K562 (cell line): ENCODE measurements at regions not wholly inside any gene's neighbourhood (a gene's known extent, or its start where the extent isn't known, plus 50 kb on each side); places are given as distances from the start of the nearest gene placed in this dataset.

Experiments
- ATAC-seq: fragments of 200-7000 bp; cut with Tn5 transposase; 3 replicates; pipeline ENCODE4 v1.9.1; 2020; ENCODE audit warnings: moderate library complexity
- BruUV-seq: library from RNA; stranded (reverse); fragments of 400-500 nt; replicated peaks from 2 replicates; lab custom pipeline; 2021; lab: Mats Ljungman, UMichigan
- CTCF ChIA-PET: fragments of 300-600 bp; formaldehyde crosslinking; extraction: SDS; loops from one replicate; lab custom pipeline; 2021; ENCODE audit warnings: low intra/inter-chr PET ratio; lab: Yijun Ruan, JAX
- POLR2A ChIA-PET: fragments of 300-600, 350-650 bp; sonication (Branson Sonifier 250); formaldehyde crosslinking; extraction: SDS; loops from one replicate; lab custom pipeline; 2021; ENCODE audit warnings: antibody characterized with exemption, inconsistent platforms; lab: Yijun Ruan, JAX
- DNase-seq, 4 experiments: peaks; one replicate each; pipeline versions ENCODE4 v3.0.0 to v3.0.0-alpha.2; 2011 to 2018; ENCODE audit warnings: low spot score in 3 of 4, mixed read lengths in 3 of 4; ENCODE audit errors: extremely low read depth in 1 of 4
- FAIRE-seq: peaks from 2 replicates; lab custom pipeline; 2011; peaks lifted over from hg19 to GRCh38; lab: Jason Lieb, UNC
- H2AFZ ChIP-seq: 2 replicates; pipeline ENCODE4 v1.6.0; 2011; ENCODE audit warnings: low read depth, low read length, control low read depth, inconsistent platforms
- H3K27ac ChIP-seq: fragments of 200-600 bp; 3 replicates; pipeline ENCODE4 v1.8.0; 2011; ENCODE audit warnings: low read depth, mild to moderate bottlenecking, control low read depth, inconsistent platforms, low read length, moderate library complexity, mixed read lengths; ENCODE audit errors: extremely low read depth
- H3K27me3 ChIP-seq, 2 experiments: fragments of 300-600 bp in 1 of 2; 2 replicates in 1 of 2; 3 replicates in 1 of 2; pipeline versions ENCODE4 v1.6.0 to v1.8.0; 2011; ENCODE audit warnings: inconsistent platforms in 2 of 2, low read length in 2 of 2, mild to moderate bottlenecking in 1 of 2, mixed read lengths in 1 of 2, moderate library complexity in 1 of 2; ENCODE audit not compliant: control insufficient read depth in 2 of 2, insufficient read depth in 2 of 2
- H3K36me3 ChIP-seq: fragments of 300-600 bp; 3 replicates; pipeline ENCODE4 v1.8.0; 2011; ENCODE audit warnings: mild to moderate bottlenecking, low read length, inconsistent platforms; ENCODE audit not compliant: control insufficient read depth, insufficient read depth
- H3K4me1 ChIP-seq, 2 experiments: fragments of 200-600 bp in 1 of 2; replicated peaks in 1 of 2; 2 replicates in 1 of 2; 3 replicates in 1 of 2; pipeline versions ENCODE4 v1.5.1 to v1.8.0; 2011; ENCODE audit warnings: inconsistent platforms in 2 of 2, low read length in 2 of 2, mild to moderate bottlenecking in 1 of 2, mixed read lengths in 1 of 2, moderate library complexity in 1 of 2; ENCODE audit not compliant: control insufficient read depth in 2 of 2, insufficient read depth in 2 of 2
- H3K4me2 ChIP-seq: 2 replicates; pipeline ENCODE4 v1.6.1; 2011; ENCODE audit warnings: low read length, control low read depth, inconsistent platforms, mixed read lengths; ENCODE audit not compliant: insufficient read depth
- H3K4me3 ChIP-seq: fragments of 200-600 bp; sonication (generic), shearing (Covaris generic); 2 replicates; pipeline ENCODE4 v1.5.1; 2016; ENCODE audit warnings: control low read depth, inconsistent platforms
- H3K79me2 ChIP-seq: fragments of 200-600 bp; 3 replicates; pipeline ENCODE4 v1.8.0; 2011; ENCODE audit warnings: low read length, inconsistent platforms; ENCODE audit not compliant: control insufficient read depth, insufficient read depth
- H3K9ac ChIP-seq, 2 experiments: 2 replicates each; pipeline versions ENCODE4 v1.6.0 to v1.6.1; 2011; ENCODE audit warnings: low read depth in 2 of 2, low read length in 2 of 2, control low read depth in 1 of 2, inconsistent platforms in 1 of 2, mild to moderate bottlenecking in 1 of 2, mixed read lengths in 1 of 2; ENCODE audit not compliant: insufficient read depth in 1 of 2
- H3K9me1 ChIP-seq: one replicate; pipeline ENCODE4 v1.6.0; 2011; ENCODE audit warnings: inconsistent platforms, mild to moderate bottlenecking, low read length, moderate library complexity; ENCODE audit not compliant: control insufficient read depth, insufficient read depth
- H3K9me3 ChIP-seq: replicated peaks from 2 replicates; pipeline ENCODE4 v1.5.1; 2011; ENCODE audit warnings: low read depth, low read length, inconsistent platforms; ENCODE audit not compliant: control insufficient read depth, insufficient read depth
- H4K20me1 ChIP-seq: replicated peaks from 2 replicates; pipeline ENCODE4 v1.6.1; 2011; ENCODE audit warnings: low read length, inconsistent platforms, mixed read lengths; ENCODE audit not compliant: control insufficient read depth, insufficient read depth
- E2F4 ChIP-seq: sonication (generic); formaldehyde crosslinking; IDR thresholded peaks from 2 replicates; pipeline ENCODE4 v1.8.0; 2022; ENCODE audit warnings: mild to moderate bottlenecking, low read depth, missing genetic modification reagents
- GABPA ChIP-seq: fragments of 200-800 bp; sonication (Bioruptor generic); conservative IDR thresholded peaks from 2 replicates; pipeline ENCODE4 v1.6.1; 2016; ENCODE audit warnings: low read depth, missing genetic modification characterization, missing compliant biosample characterization
- KLF1 ChIP-seq: fragments of 450-650 bp; IDR thresholded peaks from 2 replicates; pipeline ENCODE4 v1.6.1; 2016; ENCODE audit warnings: missing genetic modification characterization, missing compliant biosample characterization
- NCOA6 ChIP-seq: fragments of 450-650 bp; IDR thresholded peaks from 2 replicates; pipeline ENCODE4 v1.6.1; 2017; ENCODE audit warnings: mild to moderate bottlenecking
- NR2C1 ChIP-seq, 2 experiments: fragments of 450-650 bp; IDR thresholded peaks; 2 replicates each; pipeline ENCODE4 v1.6.1; 2017; ENCODE audit warnings: mild to moderate bottlenecking in 2 of 2, antibody characterized with exemption in 1 of 2, inconsistent platforms in 1 of 2, missing compliant biosample characterization in 1 of 2, missing genetic modification characterization in 1 of 2
- SP2 ChIP-seq: IDR thresholded peaks from 2 replicates; pipeline ENCODE4 v1.6.1; 2011; ENCODE audit warnings: mild to moderate bottlenecking, low read depth, low read length, moderate library complexity; ENCODE audit not compliant: poor library complexity, severe bottlenecking; ENCODE audit errors: extremely low read depth
- ZBTB34 ChIP-seq: fragments of 250-450 bp; sonication (Bioruptor Pico); IDR thresholded peaks from 2 replicates; pipeline ENCODE4 v1.8.0; 2021; ENCODE audit warnings: mild to moderate bottlenecking, moderate library complexity
- ZBTB8A ChIP-seq: fragments of 450-650 bp; IDR thresholded peaks from 2 replicates; pipeline ENCODE4 v1.6.1; 2018; ENCODE audit warnings: mild to moderate bottlenecking, moderate library complexity; ENCODE audit not compliant: partially characterized antibody
- ZNF41 ChIP-seq: fragments of 250-450 bp; sonication (Bioruptor Pico); conservative IDR thresholded peaks from 2 replicates; pipeline ENCODE4 v1.4.0; 2020; ENCODE audit warnings: mild to moderate bottlenecking
- WGBS: fragments of 100-300 bp; shearing (Covaris generic); methylation state at CpG from one replicate; pipeline ENCODE4 v1.1.6; 2016; ENCODE audit warnings: low coverage, mixed read lengths; ENCODE audit not compliant: insufficient coverage; ENCODE audit errors: missing lambda C conversion rate; 5-methylcytosine and 5-hydroxymethylcytosine counted together
- in situ Hi-C: fragments of 300-500 bp; cut with MboI; formaldehyde crosslinking; loops from 4 replicates; pipeline ENCODE4 v1.15.0; 2018; ENCODE audit warnings: inconsistent platforms, mixed read lengths
- intact Hi-C: fragments of 100-400 bp; cut with micrococcal nuclease; formaldehyde crosslinking; loops from 2 replicates; pipeline ENCODE4 v1.14.2; 2022

- Histone ChIP-seq H3K36me3 (no peaks in the 10 kb centered on the region), H2AFZ (no peak overlapping the region), H3K9me1 (no peaks in the 10 kb centered on the region), H4K20me1 (no peaks in the 10 kb centered on the region), H3K79me2 (no peaks in the 10 kb centered on the region), H3K9me3 (no peaks in the 10 kb centered on the region; the same call in 1 of the 2 replicates), H3K4me3 (no peak overlapping the region), H3K4me2 (no peak overlapping the region), H3K27me3 (no peaks in the 10 kb centered on the region), H3K4me1 (no peaks in the 10 kb centered on the region), H3K9ac (no peak overlapping the region), H3K27ac (no peak overlapping the region)
- ChIA-PET POLR2A (no interaction called here), CTCF (no interaction called here)
- TF ChIP-seq SP2 (no peak), ZBTB8A (no peak), ZNF41 (CRISPR knock-in tag) (no peak), ZBTB34 (CRISPR knock-in tag) (no peak), KLF1 (tag) (no peak), GABPA (tag) (no peak), NCOA6 (no peak), NR2C1 (IDR thresholded peaks at IDR 0.05) (no peak), NR2C1 (tag; IDR thresholded peaks at IDR 0.05) (no peak), E2F4 (CRISPR knock-in tag) (no peak)
- no peak for ATAC-seq
- WGBS: 0% methylated on average over 2 of the region's 2 CpGs
- in situ Hi-C loops: no loop called here
- intact Hi-C loops: no loop called here
- BruUV-seq: no TSS peak
- FAIRE-seq: no peak
- no peak for DNase-seq
Observed at GRCh38 chr6:9233226-9233625, 797.9 kb upstream of the SLC35B3 start.
